Fibroblast of the aortic adventitia (primary cell): ENCODE measurements at regions not wholly inside any gene's neighbourhood (a gene's known extent, or its start where the extent isn't known, plus 50 kb on each side); places are given as distances from the start of the nearest gene placed in this dataset.

Source experiments
- DNase-seq: peaks from one replicate; pipeline ENCODE4 v3.0.0-alpha.2; 2010; ENCODE audit warnings: low read depth
- H3K4me3 ChIP-seq: 2 replicates; pipeline ENCODE4 v1.5.1; 2011; ENCODE audit warnings: low read depth, mild to moderate bottlenecking, control low read depth, low read length, moderate library complexity
- CTCF ChIP-seq: IDR thresholded peaks from 2 replicates; pipeline ENCODE4 v1.5.1; 2011; ENCODE audit warnings: mild to moderate bottlenecking, low read length, control low read depth, inconsistent platforms; ENCODE audit not compliant: insufficient read depth

GRCh38 chr5:111596705-111597104, 84.4 kb upstream of the STARD4 start:
- TF ChIP-seq CTCF = no peak
- no peak for DNase-seq
- no peak overlapping the region for H3K4me3 ChIP-seq

GRCh38 chr5:111595425-111595824, 83.1 kb upstream of the STARD4 start:
- no peak overlapping the region for H3K4me3 ChIP-seq
- no peak for TF ChIP-seq CTCF
- no peak for DNase-seq

GRCh38 chr5:111589316-111589715, 77.0 kb upstream of the STARD4 start:
- no peak for TF ChIP-seq CTCF
- peak; percentile 41 for DNase-seq
- H3K4me3 ChIP-seq = no peak overlapping the region

GRCh38 chr5:111587728-111588127, 75.4 kb upstream of the STARD4 start:
- no peak for DNase-seq
- TF ChIP-seq CTCF = no peak
- H3K4me3 ChIP-seq = no peak overlapping the region

GRCh38 chr5:111585946-111586345, 73.6 kb upstream of the STARD4 start:
- peak; percentile 35 for DNase-seq
- no peak for TF ChIP-seq CTCF
- H3K4me3 ChIP-seq = no peak overlapping the region

- no peak for TF ChIP-seq CTCF
- no peak overlapping the region for H3K4me3 ChIP-seq
- peak; percentile 33 for DNase-seq
Observed at GRCh38 chr5:111585291-111585690, 73.0 kb upstream of the STARD4 start.

GRCh38 chr5:111584651-111585050, 72.3 kb upstream of the STARD4 start:
- no peak for TF ChIP-seq CTCF
- peak; percentile 23 for DNase-seq
- H3K4me3 ChIP-seq = no peak overlapping the region
